Fibroblast of skin of left quadriceps (primary cell): ENCODE measurements at regions not wholly inside any gene's neighbourhood (a gene's known extent, or its start where the extent isn't known, plus 50 kb on each side); places are given as distances from the start of the nearest gene placed in this dataset.

ENCODE experiments used
- DNase-seq, 2 experiments: peaks; one replicate each; pipeline ENCODE4 v3.0.0-alpha.2; 2013; ENCODE audit warnings: low read depth in 2 of 2

DNA sequence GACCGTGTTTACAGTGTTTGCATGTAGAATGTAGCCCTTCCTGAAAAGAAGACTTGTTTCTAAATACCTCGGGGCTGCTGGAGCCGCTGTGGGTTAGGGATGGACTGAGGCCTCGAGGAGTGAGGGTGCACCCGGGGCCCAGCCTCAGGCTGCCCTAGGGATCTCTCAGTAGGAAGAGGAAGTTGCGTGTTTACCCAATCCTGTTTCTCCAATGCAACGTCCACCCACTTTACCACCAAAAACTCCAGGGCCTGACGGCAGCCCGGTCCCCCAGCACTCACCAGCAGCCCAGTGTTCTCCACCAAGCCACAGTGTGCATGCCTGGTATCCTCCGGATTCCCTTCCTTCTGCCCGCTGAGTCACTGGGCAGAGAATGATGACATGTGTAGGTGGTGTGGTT is 255.8 kb downstream of the GLI2 start:
- DNase-seq, result no peak

DNA sequence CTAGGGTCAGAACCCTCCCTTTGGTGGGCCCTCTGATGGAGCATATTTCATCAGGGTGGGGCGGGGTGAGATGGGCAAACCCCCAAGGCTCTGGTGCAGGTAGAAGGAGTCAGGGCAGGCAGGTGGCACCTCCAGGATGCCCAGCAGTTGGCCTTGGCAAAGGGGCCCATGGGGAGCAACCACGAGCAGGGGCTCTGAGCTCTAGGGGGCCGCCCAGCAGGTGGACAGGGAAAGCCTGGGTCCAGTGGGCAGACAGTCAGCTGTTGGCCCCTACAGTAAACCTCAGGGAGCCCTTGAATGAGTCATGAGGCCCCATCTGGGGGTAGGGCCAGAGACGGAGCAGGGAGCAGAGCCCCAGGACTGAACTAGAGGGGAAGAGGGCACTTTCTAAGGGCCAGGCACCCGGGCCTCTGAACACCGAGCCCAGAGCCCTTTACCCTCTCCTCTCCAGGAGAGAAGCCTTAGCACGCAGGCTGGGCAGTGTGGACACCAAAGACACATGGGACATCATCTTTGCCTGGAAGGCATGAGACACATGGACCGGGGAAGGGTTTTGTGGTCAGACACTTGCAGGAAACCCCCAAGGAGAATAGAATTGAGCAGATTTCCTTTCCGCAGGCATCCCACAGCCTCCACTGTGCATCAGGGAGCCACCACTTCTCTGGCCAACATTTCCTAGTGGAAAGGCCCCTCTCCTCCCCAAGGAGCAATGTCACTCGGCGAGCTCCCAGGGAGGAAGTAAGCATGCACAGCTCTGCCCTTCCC is 257.3 kb downstream of the GLI2 start:
- no peak for DNase-seq

DNA sequence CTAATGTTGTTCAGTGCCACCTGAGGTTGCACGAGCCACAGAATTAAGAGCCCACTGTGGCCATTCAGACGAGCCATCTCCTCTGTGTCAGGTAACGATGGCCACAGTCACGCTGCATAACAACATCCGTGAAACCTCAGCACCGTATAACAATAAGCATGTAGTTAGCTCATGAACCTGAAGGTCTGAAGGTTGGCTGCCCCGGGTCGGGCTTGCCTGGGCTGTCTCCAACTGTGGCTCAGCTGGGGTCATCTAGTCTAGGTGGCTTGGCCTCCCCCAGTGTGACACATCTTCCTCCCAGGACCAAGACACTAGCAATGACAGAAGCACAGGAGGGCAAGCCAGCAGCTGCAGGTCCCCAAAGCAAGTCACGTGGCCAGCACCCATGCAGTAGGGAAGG is 258.0 kb downstream of the GLI2 start:
- DNase-seq, result no peak

DNA sequence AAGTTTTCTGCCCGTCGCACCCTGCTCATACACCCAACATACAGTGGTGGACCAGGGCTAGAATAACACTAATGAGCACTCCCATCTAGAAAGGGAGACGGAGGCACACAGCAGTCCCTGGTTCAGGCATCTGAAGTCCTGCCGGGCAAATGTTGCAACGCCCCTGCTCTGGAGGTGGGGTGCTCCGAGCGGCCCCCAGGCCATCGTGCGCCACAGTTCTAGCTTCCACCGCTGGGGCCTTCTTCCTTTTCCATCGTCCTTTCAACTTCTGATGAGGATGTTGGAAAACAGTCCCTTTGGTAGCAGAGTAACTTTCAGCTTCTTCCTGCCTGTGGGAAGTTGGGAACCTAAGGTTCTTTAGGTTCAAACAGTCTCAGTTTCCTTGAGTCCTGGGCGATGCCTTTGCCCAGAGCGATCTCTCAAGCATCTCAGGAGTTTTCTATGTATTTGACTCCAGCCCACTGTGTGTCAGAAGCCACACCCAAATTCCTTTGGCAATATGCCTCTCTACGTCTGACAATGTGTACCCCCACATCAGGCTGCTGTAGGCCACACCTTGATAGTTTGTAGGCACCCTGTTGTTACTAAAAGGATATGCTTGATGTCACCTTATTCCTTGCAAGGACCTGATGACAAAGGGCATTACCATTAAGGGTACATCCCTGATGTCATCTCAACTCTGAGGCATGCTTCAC is 258.8 kb downstream of the GLI2 start:
- DNase-seq, result no peak

DNA sequence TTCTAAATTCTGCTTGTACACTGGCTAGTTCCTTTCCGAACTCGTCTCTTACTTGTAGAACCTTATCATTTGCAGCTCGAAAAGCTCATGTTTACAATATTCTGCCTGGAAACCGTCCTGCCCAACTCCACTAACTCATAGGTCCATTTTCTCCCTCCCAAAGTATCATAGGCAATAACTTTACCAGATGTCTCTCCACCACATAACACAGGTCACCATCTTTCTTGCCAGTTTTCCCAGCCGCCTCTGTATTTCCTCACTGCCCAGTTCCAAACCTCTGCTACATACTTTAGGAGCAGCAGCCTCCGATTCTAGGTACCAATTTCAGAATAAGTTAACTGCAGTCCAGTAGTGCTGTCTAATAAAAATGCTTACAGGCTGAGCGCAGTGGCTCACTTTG is 259.5 kb downstream of the GLI2 start:
- no peak for DNase-seq

DNA sequence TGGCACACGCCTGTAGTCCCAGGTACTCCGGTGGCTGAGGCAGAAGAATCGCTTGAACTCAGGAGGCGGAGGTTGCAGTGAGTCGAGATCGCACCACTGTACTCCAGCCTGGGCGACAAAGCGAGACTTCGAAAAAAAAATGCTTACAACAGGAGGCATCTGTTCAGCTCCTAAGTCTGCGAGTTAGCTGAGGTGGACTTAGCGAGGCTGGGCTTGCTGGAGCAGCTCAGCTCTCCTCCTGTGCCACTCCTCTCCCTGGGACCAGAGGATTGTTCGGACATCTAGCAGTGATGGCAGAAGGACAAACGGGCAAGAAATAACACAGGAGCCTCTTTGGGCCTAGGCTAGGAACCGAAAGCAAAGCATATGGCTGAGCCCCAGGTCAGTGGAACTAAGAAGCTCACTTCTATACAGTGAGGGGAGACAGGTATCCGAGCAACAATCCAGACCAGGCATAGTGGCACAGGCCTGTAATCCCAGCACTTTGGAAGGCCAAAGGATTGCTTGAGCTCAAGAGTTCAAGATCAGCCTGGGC is 260.1 kb downstream of the GLI2 start:
- no peak for DNase-seq

DNA sequence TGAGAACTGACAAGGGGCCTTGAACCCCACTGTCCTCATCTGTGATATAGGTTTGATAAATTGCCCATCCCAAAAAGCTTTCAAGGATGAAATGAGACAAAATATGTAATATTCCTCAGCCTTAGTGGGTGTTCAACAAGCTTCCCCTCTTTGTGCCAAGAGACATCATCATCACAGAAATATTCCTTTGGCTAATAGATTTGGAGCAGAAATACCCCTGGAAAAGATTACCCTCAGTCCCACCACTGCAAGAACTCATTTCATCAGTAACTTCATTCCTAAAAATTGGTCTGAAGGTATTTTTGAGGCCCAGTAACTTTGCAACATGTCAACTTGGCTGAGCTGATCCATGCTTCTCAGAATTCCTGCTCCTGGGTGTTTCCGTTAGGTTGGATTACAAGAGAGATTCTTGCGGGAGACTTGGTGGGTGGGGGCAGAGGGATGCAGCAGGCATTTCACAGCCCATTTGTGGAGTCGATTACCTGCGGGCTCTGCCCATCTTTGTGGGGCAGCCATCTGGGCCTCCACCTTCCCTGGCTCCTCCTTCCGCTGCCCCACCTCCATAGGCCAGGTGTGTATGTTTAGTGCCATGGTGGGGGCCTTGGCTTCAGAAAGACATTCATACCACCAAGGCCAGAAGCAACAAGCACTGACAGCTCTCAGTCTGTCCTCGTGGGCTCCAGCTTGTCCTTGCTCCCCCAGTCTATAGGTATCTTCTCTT is 263.9 kb downstream of the GLI2 start:
- DNase-seq, result no peak

DNA sequence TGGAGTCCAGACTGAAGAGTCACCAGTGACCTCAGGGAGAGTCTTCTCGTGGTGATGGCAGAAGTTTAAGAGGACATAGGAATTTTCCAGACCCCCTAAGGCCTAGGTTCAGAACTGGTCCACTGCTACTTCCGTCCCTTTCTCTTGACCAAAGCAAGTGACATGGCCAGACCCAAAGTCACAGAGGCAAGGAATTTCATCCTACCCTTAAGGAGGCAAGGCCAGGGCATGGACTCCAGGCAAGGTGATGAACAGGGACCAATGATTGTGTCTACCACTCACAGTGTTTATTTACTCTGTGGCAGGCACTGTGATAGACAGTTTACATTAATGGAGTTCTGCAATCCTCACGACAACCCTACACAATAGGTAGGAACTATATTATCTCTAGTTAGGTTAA is 265.1 kb downstream of the GLI2 start:
- no peak for DNase-seq

DNA sequence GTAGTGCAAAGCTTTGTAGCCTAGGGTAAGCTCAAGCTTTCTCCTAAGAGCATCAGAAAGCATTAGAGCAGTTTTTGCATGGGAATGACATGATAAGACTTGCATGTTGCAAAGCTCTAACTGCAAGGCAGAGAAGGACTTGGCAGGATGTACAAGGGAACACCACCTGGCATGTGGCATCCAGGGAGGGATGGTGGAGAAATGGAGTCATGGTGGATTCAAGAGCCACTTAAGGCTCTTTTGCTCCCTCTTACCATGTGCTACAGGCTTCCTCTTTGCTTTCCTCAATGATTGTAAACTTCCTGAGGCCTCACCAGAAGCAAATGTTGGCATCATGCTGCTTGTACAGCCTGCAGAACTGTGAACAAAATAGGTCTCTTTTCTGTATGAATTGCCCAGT is 266.0 kb downstream of the GLI2 start:
- DNase-seq, result no peak

DNA sequence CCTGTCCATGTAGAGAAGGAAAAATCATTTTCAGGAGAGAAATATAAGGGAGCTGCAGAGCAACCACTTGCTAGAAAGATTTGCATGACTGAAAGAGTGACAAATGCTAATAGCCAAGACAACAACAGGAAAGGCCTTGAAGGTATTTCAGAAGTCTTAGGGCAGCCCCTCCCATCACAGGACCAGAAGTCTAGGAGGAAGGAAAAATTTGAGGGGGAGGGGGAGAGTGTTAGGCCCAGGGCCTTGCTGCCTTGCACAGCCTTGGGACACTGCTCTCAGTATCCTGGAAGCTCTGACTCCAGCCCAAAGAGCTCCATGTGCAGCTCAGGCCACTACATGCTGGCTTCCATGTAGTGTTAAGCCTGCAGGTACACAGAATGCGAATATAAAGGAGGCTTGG is 266.9 kb downstream of the GLI2 start:
- DNase-seq, result no peak

DNA sequence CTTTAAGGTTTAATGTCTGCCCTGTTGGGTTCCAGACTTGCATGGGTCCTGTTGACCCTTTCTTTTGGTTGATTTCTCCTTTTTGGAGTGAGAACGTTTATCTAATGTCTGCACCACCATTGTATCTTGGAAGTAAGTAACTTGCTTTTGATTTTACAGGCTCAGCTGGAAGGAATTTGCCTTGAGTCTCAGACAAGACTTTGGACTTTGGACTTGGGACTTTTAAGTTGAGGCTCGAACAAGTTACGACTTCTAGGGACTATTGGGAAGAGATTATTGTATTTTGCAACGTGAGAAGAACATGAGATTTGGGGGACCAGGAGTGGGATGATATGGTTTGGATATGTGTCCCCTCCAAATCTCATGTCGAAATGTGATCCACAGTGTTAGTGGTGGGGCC is 267.7 kb downstream of the GLI2 start:
- no peak for DNase-seq

DNA sequence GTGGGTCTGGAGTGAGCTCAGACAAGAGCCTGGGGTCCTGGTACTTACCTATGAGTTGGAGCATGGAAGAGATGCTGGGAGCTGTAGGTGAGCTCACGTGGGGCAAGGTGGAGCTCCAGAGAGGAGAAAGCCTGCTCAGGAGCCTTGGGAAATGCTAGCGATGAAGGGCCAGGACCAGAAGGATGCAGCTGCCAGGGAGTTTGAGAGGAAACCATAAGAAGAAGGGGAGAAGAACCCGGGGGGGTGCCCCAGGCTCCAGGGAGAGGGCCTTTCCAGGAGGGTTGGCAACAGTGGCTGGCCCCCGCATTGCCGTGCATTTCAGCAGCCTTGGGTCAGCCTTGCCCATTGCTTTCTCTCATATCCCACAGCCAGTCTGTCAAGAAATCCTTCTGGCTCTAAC is 268.7 kb downstream of the GLI2 start:
- no peak for DNase-seq

DNA sequence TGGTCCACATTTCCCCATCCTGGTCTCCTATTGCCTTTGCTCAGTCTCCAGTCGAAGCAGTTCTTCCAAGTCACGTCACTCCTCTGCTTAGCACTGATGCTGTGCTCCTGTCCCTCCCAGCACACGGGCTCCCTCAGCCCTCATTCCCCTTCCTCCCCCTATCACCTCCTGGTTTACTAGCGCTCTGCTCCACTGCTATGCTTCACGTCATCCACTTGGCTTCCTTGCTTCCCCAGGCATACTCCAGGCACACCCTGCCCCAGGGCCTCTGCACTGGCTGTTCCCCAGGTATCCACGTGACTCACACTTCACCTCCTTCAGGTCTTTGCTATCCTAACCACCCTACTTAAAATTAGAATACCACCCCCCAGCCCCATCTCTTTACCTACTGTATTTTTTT is 269.3 kb downstream of the GLI2 start:
- DNase-seq, result no peak

DNA sequence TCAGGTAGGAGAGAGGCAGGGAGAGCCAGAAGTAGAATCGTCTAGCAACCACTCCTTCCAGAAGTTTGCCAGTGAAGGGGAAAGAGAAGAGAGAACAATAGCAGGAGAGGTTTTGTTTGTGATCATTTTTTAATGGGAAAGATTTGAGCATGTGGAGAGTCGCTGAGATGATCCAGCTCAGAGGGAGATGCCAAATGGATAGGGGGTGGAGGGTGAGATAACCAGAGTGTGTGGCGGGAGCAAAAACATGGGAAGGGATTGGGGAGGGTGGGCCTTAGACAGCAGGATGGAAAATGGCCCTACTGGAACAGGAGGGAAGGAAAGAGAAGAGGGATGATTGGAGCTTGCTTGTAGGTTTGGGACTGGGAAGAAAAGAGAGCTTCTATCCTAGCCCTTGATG is 269.8 kb downstream of the GLI2 start:
- no peak for DNase-seq

DNA sequence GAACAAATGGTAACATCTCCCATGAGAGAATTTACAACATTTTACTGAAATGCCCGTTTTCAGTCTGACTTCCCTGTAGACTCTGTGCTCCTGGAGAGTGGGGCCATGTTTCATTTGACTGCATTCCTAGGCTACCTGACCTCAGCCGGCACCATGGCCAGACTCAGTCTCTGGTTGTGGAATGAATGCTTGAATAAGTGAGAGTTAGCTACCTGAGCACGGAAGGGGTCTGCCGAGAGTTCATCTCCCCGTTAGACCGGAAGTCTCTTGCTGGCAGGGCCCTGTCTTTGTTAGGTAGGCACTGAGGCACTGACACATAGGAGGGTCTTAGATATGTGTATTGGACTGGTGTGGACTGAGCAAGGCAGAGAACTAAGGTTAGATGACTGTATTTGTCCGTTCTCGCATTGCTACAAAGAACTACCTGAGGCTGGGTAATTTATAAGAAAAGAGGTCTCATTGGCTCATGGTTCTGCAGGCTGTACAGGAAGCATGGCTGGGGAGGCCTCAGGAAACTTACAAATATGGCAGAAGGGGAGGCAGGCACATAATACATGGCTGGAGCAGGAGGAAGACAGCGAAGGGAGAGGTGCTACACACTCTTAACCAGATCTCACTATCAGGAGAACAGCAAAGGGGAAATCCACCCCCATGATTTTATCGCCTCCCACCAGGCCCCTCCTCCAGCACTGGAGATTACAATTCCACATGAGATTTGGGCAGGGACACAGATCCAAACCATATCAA is 271.2 kb downstream of the GLI2 start:
- no peak for DNase-seq

DNA sequence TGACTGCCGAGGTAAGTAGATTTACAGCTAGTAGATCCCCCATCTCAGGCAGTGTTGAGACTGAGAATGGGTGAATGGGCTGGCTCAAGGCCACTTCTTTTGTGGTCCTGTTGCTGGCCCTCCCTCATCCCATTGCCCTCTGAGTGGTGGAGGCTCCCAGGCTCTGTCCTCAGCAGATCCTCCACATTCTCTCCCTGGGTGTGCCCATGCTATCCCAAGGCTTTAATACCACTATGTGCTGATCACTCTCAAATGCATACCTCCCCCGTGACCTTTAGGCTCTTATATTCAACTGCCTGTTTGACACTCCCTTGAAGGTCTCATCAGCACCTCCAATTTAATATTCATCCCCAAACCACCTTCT is 271.8 kb downstream of the GLI2 start:
- DNase-seq, result no peak

DNA sequence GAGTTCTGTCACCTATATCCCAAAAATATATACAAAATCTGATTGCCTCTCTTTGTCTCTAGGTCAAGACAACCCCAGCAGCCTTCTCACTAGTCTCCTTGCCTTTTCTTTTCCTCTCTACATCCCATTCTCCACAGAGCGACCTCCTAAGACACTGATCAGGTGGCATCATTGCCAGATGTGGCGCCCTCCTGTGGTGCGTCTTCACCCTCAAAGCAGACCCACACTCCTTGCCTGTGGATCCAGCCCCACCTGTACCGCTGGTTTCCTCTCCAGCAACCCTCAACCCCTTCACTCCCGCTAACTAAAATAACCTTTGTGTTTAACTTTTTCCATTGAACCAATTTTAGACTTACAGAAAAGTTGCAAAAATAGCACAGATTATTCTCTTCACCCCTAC is 273.3 kb downstream of the GLI2 start:
- DNase-seq, result no peak

DNA sequence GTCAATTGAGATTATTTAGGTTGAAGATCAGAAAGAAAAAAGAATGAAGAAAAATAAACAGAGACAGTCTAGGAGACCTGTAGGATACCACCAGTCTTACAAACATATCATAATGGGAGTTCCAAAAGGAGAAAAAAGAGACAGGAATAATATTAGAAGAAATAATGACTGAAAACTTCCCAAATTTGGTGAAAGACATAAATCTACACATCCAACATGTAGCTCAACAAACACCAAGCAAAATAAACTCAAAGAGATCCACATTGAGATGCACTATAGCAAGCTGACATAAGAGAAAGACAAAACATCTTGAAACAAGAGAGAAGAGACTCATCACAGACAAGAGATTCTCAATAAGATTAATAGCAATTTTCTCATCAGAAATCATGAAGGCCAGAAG is 274.0 kb downstream of the TFCP2L1 start:
- no peak for DNase-seq

DNA sequence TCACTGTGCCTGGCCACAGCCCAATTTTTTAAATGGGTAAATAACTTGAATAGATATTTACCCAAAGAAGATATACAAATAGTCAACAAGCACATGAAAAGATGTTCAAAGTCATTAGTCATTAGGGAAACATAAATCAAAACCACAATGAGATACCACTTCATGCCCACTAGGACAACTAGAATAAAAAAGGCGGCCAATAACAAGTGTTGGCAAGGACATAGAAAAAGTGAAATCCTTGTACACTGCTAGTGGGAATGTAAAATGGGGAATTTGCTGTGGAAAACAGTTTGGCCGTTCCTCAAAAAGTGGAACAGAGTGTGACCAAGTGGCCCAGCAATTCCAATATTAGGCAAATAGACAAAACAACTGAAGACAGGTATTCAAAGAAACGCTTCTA is 270.1 kb downstream of the TFCP2L1 start:
- DNase-seq, result no peak

DNA sequence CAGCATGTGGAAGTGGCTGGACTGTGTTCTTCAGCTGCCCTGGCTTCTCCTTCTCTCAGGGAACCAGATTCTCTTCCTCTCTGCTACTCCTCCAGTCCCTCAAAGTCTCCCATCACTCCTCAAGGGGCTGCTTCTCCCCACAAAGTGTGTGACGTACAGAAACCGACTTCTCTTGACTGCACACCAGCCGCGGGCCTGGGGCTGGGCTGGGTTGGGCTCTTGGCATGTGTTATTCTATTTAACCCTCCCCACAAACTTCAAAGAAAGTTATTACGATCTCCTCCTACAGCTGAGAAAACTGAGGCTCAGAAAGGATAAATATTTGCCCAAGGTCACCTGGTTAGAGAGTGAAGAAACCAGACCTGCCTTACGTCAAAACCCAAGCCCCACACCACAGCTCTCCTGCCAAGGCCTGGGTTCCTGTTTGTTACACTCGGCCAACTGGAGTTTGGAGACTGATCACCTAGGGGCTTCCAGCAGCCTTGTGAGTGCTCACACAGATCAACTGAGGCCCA is 269.0 kb downstream of the TFCP2L1 start:
- DNase-seq, result no peak

DNA sequence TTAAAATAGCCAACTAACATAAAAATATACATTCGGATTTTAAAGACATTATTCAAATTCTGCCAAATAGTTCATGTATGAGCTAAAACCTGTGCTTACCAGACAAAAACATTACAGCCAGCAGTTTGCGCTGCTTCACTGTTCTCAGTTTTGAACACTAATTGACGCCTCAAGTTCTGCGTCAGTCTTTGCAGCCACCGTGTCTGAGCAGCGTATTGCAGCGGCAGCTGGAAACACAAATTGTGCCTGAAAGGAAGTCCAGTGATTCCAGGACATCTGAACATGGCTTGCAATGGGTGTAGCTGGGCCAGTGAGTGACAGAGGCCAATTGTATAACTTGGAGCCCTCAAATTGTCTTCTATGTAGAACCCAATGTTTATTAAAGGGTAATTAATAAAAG is 267.6 kb downstream of the TFCP2L1 start:
- no peak for DNase-seq
